BLaER1 (cell line): ENCODE measurements at regions not wholly inside any gene's neighbourhood (a gene's known extent, or its start where the extent isn't known, plus 50 kb on each side); places are given as distances from the start of the nearest gene placed in this dataset.
"Not testable (repeated sequence)": the region's sequence is repeated elsewhere in the genome, so short reads cannot be mapped to it uniquely, and the experiment has no call there.

ENCODE experiments used
- H3K27ac ChIP-seq: shearing (Covaris generic); formaldehyde crosslinking; 2 replicates; pipeline ENCODE4 v1.8.1; 2022
- H3K27me3 ChIP-seq: shearing (Covaris generic); formaldehyde crosslinking; 2 replicates; pipeline ENCODE4 v1.8.1; 2022
- H3K36me3 ChIP-seq: shearing (Covaris generic); formaldehyde crosslinking; 2 replicates; pipeline ENCODE4 v1.8.1; 2022
- H3K4me1 ChIP-seq: shearing (Covaris generic); formaldehyde crosslinking; 2 replicates; pipeline ENCODE4 v1.8.1; 2022
- H3K4me2 ChIP-seq: shearing (Covaris generic); formaldehyde crosslinking; 2 replicates; pipeline ENCODE4 v1.8.1; 2022
- H3K4me3 ChIP-seq: shearing (Covaris generic); formaldehyde crosslinking; 2 replicates; pipeline ENCODE4 v1.8.1; 2022
- H3K9ac ChIP-seq: shearing (Covaris generic); formaldehyde crosslinking; 2 replicates; pipeline ENCODE4 v1.8.1; 2022
- H3K9me3 ChIP-seq: shearing (Covaris generic); formaldehyde crosslinking; 2 replicates; pipeline ENCODE4 v1.8.1; 2022
- H4K20me1 ChIP-seq: shearing (Covaris generic); formaldehyde crosslinking; 2 replicates; pipeline ENCODE4 v1.8.1; 2022

- H3K27ac ChIP-seq, H3K4me2 ChIP-seq, H3K4me3 ChIP-seq: not testable (repeated sequence)
Observed at GRCh38 chr1:143905214-143906179, 66.3 kb downstream of the FAM72C start.

DNA sequence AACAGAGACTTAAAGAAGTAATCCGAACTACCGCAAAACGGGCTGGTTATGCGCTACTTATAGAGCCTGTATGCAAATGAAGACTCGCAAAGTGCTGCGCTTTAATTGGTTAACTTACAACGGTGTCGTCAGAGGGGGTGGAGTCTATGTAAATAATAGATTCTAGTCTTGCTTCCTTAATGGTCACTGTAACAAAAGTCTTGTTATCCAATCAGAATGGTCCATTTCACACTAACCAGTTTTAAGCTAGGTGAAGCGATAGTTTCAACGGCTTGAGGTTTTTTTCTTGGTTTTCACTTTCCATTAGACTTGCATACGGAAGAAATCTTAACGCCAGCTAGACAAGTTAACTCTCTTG, 67.2 kb downstream of the FAM72C start:
- not testable (repeated sequence) for H3K9ac ChIP-seq, H4K20me1 ChIP-seq, H3K4me3 ChIP-seq

More at GRCh38 chr1:143905214-143906179, 66.3 kb downstream of the FAM72C start:
- not testable (repeated sequence) for H3K9ac ChIP-seq, H3K4me1 ChIP-seq, H4K20me1 ChIP-seq, H3K9me3 ChIP-seq, H3K27me3 ChIP-seq, H3K36me3 ChIP-seq

DNA sequence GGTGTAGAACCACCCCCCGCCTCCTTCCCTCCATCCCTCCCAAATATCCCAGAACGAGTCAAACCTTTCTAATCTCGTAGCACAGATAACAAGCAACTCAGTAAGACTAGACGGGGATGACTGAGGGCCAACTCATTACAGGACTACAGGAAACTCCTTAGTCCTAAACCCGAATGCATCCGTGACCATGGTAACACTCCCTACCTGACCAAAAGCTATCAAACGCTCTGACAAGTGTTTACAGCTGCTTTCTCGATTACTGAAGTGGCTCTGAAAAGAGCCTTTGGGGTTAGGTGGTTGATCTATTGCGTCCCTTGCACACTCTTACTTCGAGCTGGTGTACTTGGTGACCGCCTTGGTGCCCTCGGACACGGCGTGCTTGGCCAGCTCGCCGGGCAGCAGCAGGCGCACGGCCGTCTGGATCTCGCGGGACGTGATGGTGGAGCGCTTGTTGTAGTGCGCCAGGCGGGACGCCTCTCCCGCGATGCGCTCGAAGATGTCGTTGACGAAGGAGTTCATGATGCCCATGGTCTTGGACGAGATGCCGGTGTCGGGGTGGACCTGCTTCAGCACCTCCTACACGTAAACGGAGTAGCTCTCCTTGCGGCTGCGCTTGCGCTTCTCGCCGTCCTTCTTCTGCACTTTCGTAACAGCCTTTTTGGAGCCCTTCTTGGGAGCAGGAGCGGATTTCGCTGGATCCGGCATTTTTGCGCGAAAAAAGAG, 67.7 kb downstream of the FAM72C start:
- not testable (repeated sequence) for H3K4me1 ChIP-seq, H3K27ac ChIP-seq, H3K4me2 ChIP-seq, H3K27me3 ChIP-seq, H3K9ac ChIP-seq, H3K9me3 ChIP-seq, H3K36me3 ChIP-seq, H3K4me3 ChIP-seq, H4K20me1 ChIP-seq

More for the DNA sequence above, 67.2 kb downstream of the FAM72C start:
- H3K4me1 ChIP-seq, H3K4me2 ChIP-seq, H3K9me3 ChIP-seq, H3K27ac ChIP-seq, H3K27me3 ChIP-seq, H3K36me3 ChIP-seq: not testable (repeated sequence)

DNA sequence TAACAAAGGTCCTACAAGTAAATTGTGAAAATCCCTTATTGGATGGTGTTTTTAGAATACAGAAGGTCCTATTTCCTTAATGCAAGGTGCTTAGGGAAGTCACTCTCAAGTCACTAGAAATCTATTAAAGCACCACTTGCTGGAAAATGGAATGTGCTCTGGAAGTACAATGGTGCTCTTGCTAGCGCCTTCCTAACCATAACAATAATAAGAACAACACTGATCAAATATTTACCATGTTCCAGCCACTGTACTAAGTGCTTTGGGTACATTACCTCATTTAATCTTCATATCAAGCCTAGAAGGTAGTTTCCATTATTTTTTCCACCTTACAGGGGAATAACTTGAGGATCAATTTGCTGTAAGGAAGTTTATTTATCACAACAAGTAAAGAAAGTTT, 75.4 kb downstream of the FAM72C start:
- not testable (repeated sequence) for H3K9ac ChIP-seq, H3K4me1 ChIP-seq, H3K27me3 ChIP-seq, H3K4me2 ChIP-seq, H3K36me3 ChIP-seq, H3K27ac ChIP-seq, H3K9me3 ChIP-seq, H4K20me1 ChIP-seq, H3K4me3 ChIP-seq

DNA sequence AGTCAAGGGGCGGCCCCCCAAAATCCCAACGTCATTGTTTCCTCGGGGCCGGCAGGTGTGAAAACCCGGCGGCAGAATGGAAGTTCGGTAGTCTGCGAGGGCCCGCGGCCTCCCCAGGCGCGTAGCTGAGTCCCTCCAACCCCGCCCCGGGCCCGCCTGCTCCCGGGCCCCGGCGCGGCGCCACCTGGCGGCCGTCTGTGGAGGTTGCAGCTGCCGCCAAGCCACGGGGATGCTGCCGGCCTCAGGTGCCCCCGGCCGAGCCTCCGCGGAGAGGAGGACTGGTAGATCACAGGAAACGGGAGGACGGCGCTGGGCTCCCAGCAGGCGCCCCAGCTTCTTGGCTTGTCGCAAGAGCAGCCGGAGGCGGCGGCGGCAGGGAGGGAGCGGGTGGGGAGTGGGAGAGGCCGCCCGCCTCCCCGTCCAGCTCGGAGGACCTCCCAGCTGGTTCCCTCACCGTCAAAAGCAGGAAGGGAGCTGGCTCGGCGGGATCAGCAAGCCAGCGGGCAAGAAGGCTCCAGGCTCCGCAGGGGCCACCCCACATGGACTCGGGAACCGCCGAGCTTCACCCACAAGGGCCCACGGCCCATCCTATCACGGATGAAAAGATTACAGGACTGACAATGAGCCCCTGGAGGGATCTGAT, 86.7 kb downstream of the FAM72C start:
- not testable (repeated sequence) for H3K36me3 ChIP-seq, H3K4me1 ChIP-seq, H3K27me3 ChIP-seq, H4K20me1 ChIP-seq, H3K9ac ChIP-seq, H3K27ac ChIP-seq, H3K9me3 ChIP-seq, H3K4me2 ChIP-seq
- peak overlapping the region; percentile 38; the same call in 1 of the 2 replicates for H3K4me3 ChIP-seq

- not testable (repeated sequence) for H3K27me3 ChIP-seq, H3K27ac ChIP-seq
Observed at GRCh38 chr1:143884532-143884931, 87.3 kb downstream of the FAM72C start.

DNA sequence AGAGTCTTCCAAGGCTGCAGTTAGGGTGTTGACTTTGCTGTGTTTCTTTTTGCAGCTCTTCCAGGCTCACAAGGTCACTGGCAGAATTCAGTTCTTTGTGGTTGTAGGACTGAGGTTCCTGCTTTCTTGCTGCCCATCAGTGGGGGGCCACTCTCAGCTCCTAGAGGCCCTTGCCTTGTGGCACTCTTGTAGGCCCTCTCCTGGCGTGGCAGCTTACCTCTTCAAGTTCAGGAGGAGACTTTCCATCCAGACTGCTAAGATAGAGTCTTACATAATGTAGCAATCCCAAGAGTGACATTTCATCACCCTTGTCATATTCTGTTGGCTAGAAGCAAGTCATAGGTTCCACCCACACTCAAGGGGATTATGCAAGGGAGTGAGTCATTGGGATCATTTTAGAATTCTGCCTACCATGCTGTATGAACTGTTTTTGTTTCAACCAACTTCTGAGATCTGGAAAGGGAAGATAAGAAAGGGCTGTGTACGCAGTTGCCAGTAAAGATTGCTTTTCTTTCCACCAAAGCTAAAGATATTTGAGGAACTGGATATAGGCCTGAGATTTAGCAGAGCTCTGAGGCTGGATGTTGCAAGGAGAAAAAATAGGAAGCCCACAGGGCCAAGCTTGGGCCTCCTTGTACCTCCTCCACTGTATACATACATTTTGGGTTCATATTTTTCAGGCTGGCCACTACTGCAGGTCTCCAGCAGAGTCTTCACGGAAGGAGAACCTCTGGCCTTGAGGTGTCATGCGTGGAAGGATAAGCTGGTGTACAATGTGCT, 91.8 kb downstream of the FAM72C start:
- not testable (repeated sequence) for H4K20me1 ChIP-seq, H3K9me3 ChIP-seq, H3K4me2 ChIP-seq, H3K4me1 ChIP-seq, H3K27me3 ChIP-seq, H3K27ac ChIP-seq, H3K4me3 ChIP-seq, H3K36me3 ChIP-seq, H3K9ac ChIP-seq

More at GRCh38 chr1:143884532-143884931, 87.3 kb downstream of the FAM72C start:
- peak overlapping the region; percentile 38; the same call in 1 of the 2 replicates for H3K4me3 ChIP-seq
- not testable (repeated sequence) for H3K4me1 ChIP-seq, H3K9me3 ChIP-seq, H3K36me3 ChIP-seq, H3K9ac ChIP-seq, H4K20me1 ChIP-seq, H3K4me2 ChIP-seq

- H3K4me2 ChIP-seq, H3K27ac ChIP-seq, H3K4me1 ChIP-seq, H3K4me3 ChIP-seq, H4K20me1 ChIP-seq, H3K36me3 ChIP-seq, H3K27me3 ChIP-seq, H3K9me3 ChIP-seq, H3K9ac ChIP-seq: not testable (repeated sequence)
Observed at GRCh38 chr1:143875947-143876346, 95.8 kb downstream of the FAM72C start.

- not testable (repeated sequence) for H3K4me3 ChIP-seq, H3K27me3 ChIP-seq, H3K27ac ChIP-seq, H3K4me1 ChIP-seq, H3K36me3 ChIP-seq, H4K20me1 ChIP-seq, H3K9ac ChIP-seq, H3K9me3 ChIP-seq, H3K4me2 ChIP-seq
Observed at GRCh38 chr1:143874625-143875024, 97.2 kb downstream of the FAM72C start.

DNA sequence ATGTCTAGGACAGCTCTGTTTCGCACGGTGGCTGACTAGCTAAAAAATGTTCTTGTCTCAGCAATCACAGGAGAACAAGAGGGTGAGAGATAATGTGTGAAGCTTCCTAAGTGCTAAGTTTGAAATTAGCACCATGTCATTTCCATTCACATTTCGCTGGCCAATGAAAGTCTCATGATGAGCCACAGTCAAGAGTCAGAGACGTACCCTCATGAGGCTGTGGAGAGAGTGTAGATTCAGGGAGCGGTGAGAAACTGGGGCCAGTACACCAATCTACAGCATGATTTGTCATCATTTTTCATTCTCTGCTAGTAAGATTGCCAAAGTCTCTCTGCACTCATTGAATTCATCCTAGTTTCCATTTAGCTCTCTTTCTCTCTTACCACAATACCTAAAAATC, 98.1 kb downstream of the FAM72C start:
- H3K9ac ChIP-seq, H3K4me1 ChIP-seq, H3K27me3 ChIP-seq, H4K20me1 ChIP-seq, H3K4me3 ChIP-seq, H3K36me3 ChIP-seq, H3K4me2 ChIP-seq, H3K9me3 ChIP-seq, H3K27ac ChIP-seq: not testable (repeated sequence)

- H3K9ac ChIP-seq, H3K27me3 ChIP-seq, H3K9me3 ChIP-seq, H3K36me3 ChIP-seq, H3K4me2 ChIP-seq, H4K20me1 ChIP-seq, H3K4me3 ChIP-seq, H3K27ac ChIP-seq, H3K4me1 ChIP-seq: not testable (repeated sequence)
Observed at GRCh38 chr1:143870388-143870787, 101.4 kb downstream of the FAM72C start.

DNA sequence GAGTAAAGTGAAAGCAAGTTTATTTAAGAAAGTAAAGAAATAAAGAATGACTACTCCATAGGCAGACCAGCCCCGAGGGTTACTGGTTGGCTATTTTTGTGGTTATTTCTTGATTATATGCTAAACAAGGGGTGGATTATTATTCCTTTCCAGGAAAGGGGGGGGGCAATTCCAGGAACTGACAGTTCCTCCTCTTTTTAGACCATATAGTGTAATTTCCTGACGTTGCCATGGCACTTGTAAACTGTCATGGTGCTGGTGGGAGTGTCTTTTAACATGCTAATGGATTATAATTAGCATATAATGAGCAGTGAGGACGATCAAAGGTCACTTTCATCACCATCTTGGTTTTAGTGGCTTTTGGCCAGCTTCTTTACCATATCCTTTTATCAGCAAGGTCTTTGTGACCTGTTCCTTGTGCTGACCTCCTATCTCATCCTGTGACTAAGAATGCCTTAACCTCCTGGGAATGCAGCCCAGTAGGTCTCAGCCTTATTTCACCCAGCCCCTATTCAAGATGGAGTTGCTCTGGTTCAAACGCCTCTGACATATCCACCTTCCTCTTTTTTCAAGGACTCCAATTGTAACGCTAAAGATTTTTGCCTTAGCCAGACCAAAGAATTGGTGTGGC, 104.1 kb downstream of the FAM72C start:
- not testable (repeated sequence) for H3K27ac ChIP-seq, H3K4me3 ChIP-seq, H3K9ac ChIP-seq, H3K27me3 ChIP-seq, H3K4me1 ChIP-seq, H3K9me3 ChIP-seq, H3K36me3 ChIP-seq, H4K20me1 ChIP-seq, H3K4me2 ChIP-seq

DNA sequence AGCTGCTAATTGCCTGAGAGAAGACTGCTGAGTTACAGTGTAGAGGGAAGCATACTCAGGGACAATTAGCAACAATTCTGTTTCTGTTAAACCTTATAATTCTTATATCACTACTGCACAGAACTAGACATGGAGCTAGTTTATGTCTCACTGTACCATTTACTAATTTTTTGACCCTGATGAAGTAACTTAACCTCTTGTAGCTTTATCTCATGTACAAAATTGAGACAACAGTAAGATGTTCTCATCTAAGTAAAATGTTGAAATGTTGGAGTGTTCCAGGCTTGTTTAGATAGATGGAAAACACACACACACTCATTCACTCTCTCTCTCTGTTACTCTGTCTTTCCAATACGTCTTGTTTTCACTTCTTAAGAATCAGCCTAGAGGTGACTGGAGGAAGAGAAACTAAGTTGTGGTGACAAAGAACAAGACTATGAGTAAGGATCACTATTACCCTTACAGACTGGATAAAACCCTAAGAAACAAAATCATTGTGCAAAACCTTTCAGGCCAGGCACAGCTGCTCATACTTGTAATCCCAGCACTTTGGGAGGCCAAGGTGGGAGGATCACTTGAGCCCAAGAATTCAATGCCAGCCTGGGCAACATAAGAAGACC, 107.8 kb downstream of the FAM72C start:
- not testable (repeated sequence) for H3K36me3 ChIP-seq, H3K4me2 ChIP-seq, H3K9me3 ChIP-seq, H4K20me1 ChIP-seq, H3K9ac ChIP-seq, H3K27ac ChIP-seq, H3K4me3 ChIP-seq, H3K4me1 ChIP-seq, H3K27me3 ChIP-seq
